H1 (cell line): ENCODE measurements at regions not wholly inside any gene's neighbourhood (a gene's known extent, or its start where the extent isn't known, plus 50 kb on each side); places are given as distances from the start of the nearest gene placed in this dataset.

ENCODE experiments used
- ATF2 ChIP-seq: IDR thresholded peaks from 2 replicates; pipeline ENCODE4 v1.6.1; 2012; ENCODE audit warnings: low read length, inconsistent platforms
- CBX8 ChIP-seq: fragments of 300-800, 300-1000 bp; sonication (generic); IDR thresholded peaks from 2 replicates; pipeline ENCODE4 v1.7.1; 2016; ENCODE audit warnings: low read depth, low read length, borderline replicate concordance
- CREB1 ChIP-seq: IDR thresholded peaks from 2 replicates; pipeline ENCODE4 v1.6.1; 2012; ENCODE audit warnings: inconsistent platforms
- CTCF ChIP-seq, 3 experiments: IDR thresholded peaks; 1 replicate in 2 of 3; 2 replicates in 1 of 3; pipeline versions ENCODE4 v1.5.1 to v1.6.1; 2011; ENCODE audit warnings: low read length in 3 of 3, mild to moderate bottlenecking in 3 of 3, inconsistent platforms in 2 of 3, low read depth in 1 of 3, moderate library complexity in 1 of 3; ENCODE audit not compliant: insufficient read depth in 1 of 3; ENCODE audit errors: control extremely low read depth in 1 of 3
- EP300 ChIP-seq, 2 experiments: IDR thresholded peaks; 1 replicate in 1 of 2; 2 replicates in 1 of 2; pipeline ENCODE4 v1.6.1; 2011 to 2012; ENCODE audit warnings: low read depth in 2 of 2, low read length in 2 of 2, mild to moderate bottlenecking in 2 of 2, borderline replicate concordance in 1 of 2, inconsistent platforms in 1 of 2, moderate library complexity in 1 of 2
- EZH2 ChIP-seq: fragments of 200-600 bp; sonication (generic); IDR thresholded peaks from 2 replicates; pipeline ENCODE4 v1.7.1; 2012; ENCODE audit warnings: low read depth, mild to moderate bottlenecking, moderate library complexity, low read length, inconsistent platforms; ENCODE audit not compliant: severe bottlenecking
- GABPA ChIP-seq: IDR thresholded peaks from 2 replicates; pipeline ENCODE4 v1.6.1; 2011; ENCODE audit warnings: mild to moderate bottlenecking, low read length, moderate library complexity, borderline replicate concordance; ENCODE audit not compliant: insufficient read depth
- HDAC2 ChIP-seq, 2 experiments: fragments of 300-600 bp in 1 of 2; sonication (generic) in 1 of 2; IDR thresholded peaks; 2 replicates each; pipeline ENCODE4 v1.6.1; 2011 to 2012; ENCODE audit warnings: low read depth in 2 of 2, low read length in 2 of 2, mild to moderate bottlenecking in 2 of 2, moderate library complexity in 2 of 2, borderline replicate concordance in 1 of 2, inconsistent platforms in 1 of 2
- KDM1A ChIP-seq: fragments of 200-600, 300-600 bp; sonication (generic); IDR thresholded peaks from 2 replicates; pipeline ENCODE4 v1.7.1; 2016; ENCODE audit warnings: mild to moderate bottlenecking, low read length, borderline replicate concordance
- POLR2AphosphoS5 ChIP-seq: IDR thresholded peaks from 2 replicates; pipeline ENCODE4 v1.6.1; 2011; ENCODE audit warnings: low read depth, low read length
- SIN3A ChIP-seq, 2 experiments: IDR thresholded peaks in 1 of 2; conservative IDR thresholded peaks in 1 of 2; 2 replicates each; pipeline ENCODE4 v1.6.1; 2011 to 2012; ENCODE audit warnings: low read length in 2 of 2, improper control_type of control experiment in 1 of 2, low read depth in 1 of 2, mild to moderate bottlenecking in 1 of 2
- SP1 ChIP-seq: IDR thresholded peaks from 2 replicates; pipeline ENCODE4 v1.6.1; 2011; ENCODE audit warnings: low read depth, low read length
- TEAD4 ChIP-seq: IDR thresholded peaks from 2 replicates; pipeline ENCODE4 v1.6.1; 2012; ENCODE audit warnings: low read depth, low read length, inconsistent platforms, mixed read lengths

GRCh38 chr5:121737120-121737519, 114.6 kb upstream of the FTMT start:
- no peak for TF ChIP-seq SP1
- TF ChIP-seq KDM1A: no peak
- no peak for TF ChIP-seq ATF2
- no peak for TF ChIP-seq GABPA
- no peak for TF ChIP-seq CTCF (IDR thresholded peaks at IDR 0.05; ENCODE audit: control extremely low read depth in 1 of 3, insufficient read depth in 1 of 3, low read depth in 1 of 3, low read length in 3 of 3)
- no peak for TF ChIP-seq CREB1
- TF ChIP-seq SIN3A (conservative IDR thresholded peaks at IDR 0.05 in 1 of 2, IDR thresholded peaks at IDR 0.05 in 1 of 2; ENCODE audit: low read depth in 1 of 2, low read length in 2 of 2): no peak
- no peak for TF ChIP-seq TEAD4
- no peak for TF ChIP-seq EP300 (IDR thresholded peaks at IDR 0.05; ENCODE audit: borderline replicate concordance in 1 of 2, low read depth in 2 of 2, low read length in 2 of 2)
- TF ChIP-seq HDAC2 (IDR thresholded peaks at IDR 0.05; ENCODE audit: borderline replicate concordance in 1 of 2, low read depth in 2 of 2, low read length in 2 of 2): no peak
- TF ChIP-seq CBX8: no peak
- no peak for TF ChIP-seq POLR2AphosphoS5
- TF ChIP-seq EZH2: no peak
